Right lobe of liver (tissue), 4 donors: ENCODE measurements at regions not wholly inside any gene's neighbourhood (a gene's known extent, or its start where the extent isn't known, plus 50 kb on each side); places are given as distances from the start of the nearest gene placed in this dataset.
"Not testable (repeated sequence)": the region's sequence is repeated elsewhere in the genome, so short reads cannot be mapped to it uniquely, and the experiment has no call there.

Experiments used
- POLR2A ChIP-seq: fragments of 450-650 bp; IDR thresholded peaks from one replicate; pipeline ENCODE4 v1.6.1; 2017; ENCODE audit warnings: antibody characterized with exemption, mild to moderate bottlenecking
- TF ChIP-seq, protein P1 (sequence below), 4 donors: fragments of 200-600 bp in 3 of 4; fragments of 450-650 bp in 1 of 4; IDR thresholded peaks; one replicate each; pipeline versions ENCODE4 v1.5.1 to v1.8.0; 2016 to 2022; ENCODE audit warnings: antibody characterized with exemption in 4 of 4, mild to moderate bottlenecking in 2 of 4
- donor health status: DM: no; HTN: no; CAD: no.
- donor health status: DM: no; HTN: no; CAD: no.
- donor health status: DM: no; HTN: yes; CAD: no.

DNA sequence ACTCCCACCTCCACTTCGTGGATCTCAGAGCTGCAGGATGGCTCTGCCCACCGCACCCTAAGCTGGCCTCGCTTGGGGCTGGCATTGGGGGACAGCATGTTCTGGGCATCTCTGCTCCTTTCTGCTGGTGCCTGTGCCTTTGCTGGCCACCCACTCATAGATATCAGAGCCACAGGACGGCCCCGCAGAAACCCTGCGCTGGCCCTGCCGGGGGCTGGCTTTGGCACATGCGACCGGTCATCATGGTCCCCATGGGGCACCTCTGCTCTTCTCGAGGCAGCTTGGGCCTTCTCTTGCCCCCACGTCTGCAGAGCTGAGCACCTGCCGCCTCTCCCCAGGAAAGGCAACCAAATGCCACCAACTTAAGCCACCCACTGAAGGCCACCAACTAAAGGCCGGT lies 895.7 kb upstream of the DEFB115 start:
- TF ChIP-seq, protein P1, sequence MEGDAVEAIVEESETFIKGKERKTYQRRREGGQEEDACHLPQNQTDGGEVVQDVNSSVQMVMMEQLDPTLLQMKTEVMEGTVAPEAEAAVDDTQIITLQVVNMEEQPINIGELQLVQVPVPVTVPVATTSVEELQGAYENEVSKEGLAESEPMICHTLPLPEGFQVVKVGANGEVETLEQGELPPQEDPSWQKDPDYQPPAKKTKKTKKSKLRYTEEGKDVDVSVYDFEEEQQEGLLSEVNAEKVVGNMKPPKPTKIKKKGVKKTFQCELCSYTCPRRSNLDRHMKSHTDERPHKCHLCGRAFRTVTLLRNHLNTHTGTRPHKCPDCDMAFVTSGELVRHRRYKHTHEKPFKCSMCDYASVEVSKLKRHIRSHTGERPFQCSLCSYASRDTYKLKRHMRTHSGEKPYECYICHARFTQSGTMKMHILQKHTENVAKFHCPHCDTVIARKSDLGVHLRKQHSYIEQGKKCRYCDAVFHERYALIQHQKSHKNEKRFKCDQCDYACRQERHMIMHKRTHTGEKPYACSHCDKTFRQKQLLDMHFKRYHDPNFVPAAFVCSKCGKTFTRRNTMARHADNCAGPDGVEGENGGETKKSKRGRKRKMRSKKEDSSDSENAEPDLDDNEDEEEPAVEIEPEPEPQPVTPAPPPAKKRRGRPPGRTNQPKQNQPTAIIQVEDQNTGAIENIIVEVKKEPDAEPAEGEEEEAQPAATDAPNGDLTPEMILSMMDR (IDR thresholded peaks at IDR 0.05), result not testable (repeated sequence)
- TF ChIP-seq POLR2A, result not testable (repeated sequence)
